T-helper 1 cell (primary cell): ENCODE measurements at regions not wholly inside any gene's neighbourhood (a gene's known extent, or its start where the extent isn't known, plus 50 kb on each side); places are given as distances from the start of the nearest gene placed in this dataset.

Experiments
- DNase-seq, 5 donors: peaks; one replicate each; pipeline ENCODE4 v3.0.0-alpha.2; 2012 to 2020

DNA sequence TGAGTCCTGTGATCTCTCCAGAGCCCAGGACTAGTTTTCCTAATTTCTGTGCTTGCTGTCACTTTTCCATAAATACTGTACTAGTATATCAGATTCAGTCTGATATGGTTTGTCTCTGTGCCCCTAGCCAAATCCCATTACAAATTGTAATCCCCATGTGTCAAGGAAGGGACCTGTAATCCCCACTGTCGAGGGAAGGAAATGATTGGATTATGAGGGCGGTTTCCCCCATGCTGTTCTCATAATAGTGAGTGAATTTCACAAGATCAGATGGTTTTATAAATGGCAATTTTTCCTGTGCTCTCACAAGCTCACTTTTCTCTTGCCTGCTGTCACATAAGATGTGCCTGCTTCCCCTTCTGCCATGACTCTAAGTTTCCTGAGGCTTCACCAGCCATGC is 54.8 kb upstream of the IFRD1 start:
- DNase-seq = no peak

DNA sequence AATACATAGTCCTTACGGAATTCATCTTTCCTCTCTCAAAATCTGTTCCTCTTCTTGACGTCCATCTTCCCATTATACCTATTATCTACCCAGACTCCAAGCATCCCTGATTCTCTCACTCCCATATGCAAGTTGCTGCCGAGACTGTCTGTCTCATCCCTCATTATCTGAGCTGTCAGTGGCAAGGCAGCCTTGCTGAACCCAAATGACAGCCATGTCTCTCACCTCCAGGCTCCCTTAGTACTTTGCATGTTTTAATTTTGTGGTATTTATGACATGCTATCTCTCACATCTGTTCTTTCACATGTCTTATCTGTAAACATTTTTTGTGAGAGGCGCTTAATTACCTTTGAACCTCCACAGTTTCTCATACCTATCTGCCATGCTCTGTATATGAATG is 54.4 kb upstream of the IFRD1 start:
- no peak for DNase-seq

GRCh38 chr7:112398534-112398933 is 51.7 kb upstream of the IFRD1 start:
- DNase-seq = peak in 2 of 5 donors; percentile 22 to 38

DNA sequence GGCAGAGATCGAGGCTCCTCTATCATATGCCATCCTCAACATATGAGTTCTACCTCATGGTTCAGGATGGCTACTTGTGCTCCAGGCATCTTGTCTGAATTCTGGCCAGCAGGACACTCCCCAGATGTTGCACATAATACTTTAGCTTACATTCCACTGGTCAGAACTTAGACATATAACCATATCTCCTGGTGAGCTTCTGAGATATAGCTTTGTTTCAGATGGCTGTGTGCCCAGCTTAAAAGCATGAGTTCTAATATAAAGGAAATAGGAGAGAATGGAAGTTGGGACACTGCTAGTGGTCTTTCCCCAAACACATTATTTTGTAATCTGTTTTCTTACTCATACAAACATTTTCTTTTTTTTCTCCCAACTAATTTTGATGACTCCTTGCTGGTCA is 50.8 kb upstream of the IFRD1 start:
- DNase-seq = no peak

DNA sequence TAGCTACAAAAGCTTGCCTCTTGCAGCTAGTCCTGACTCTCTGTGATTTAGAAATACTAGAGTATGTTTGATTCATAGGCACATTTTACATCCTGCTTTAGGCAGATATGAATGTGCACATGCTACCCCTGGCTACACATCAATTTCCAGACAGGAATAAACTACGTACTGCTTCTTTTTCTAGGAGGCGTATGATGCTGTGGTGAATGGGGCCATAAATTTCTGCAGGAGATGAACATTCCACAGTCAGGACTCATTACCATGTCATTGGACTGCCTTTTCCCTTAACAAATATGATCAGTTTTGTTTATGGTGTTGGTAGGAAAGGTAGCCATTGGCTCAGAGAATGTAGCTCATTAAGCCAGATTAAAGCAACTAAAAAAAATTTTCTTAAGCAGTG is 50.1 kb upstream of the IFRD1 start:
- DNase-seq = no peak
